Lower leg skin (tissue), 3 donors: ENCODE measurements at regions not wholly inside any gene's neighbourhood (a gene's known extent, or its start where the extent isn't known, plus 50 kb on each side); places are given as distances from the start of the nearest gene placed in this dataset.

ENCODE experiments used
- CTCF ChIP-seq, 3 donors: fragments of 450-650 bp; IDR thresholded peaks; one replicate each; pipeline ENCODE4 v1.5.1; 2016; ENCODE audit warnings: antibody characterized with exemption in 3 of 3, mild to moderate bottlenecking in 3 of 3, moderate library complexity in 2 of 3
- POLR2A ChIP-seq, 2 donors: fragments of 450-650 bp; IDR thresholded peaks; one replicate each; pipeline ENCODE4 v1.6.1; 2016 to 2017; ENCODE audit warnings: antibody characterized with exemption in 2 of 2, mild to moderate bottlenecking in 1 of 2, moderate library complexity in 1 of 2

- TF ChIP-seq CTCF (IDR thresholded peaks at IDR 0.05) (no peak), POLR2A (IDR thresholded peaks at IDR 0.05) (no peak)
Observed at GRCh38 chr10:130261306-130261705, 125.1 kb downstream of the GLRX3 start.
